ENCODE measurements at regions not wholly inside any gene's neighbourhood (a gene's known extent, or its start where the extent isn't known, plus 50 kb on each side); places are given as distances from the start of the nearest gene placed in this dataset.

- intact Hi-C loops (cut with micrococcal nuclease; ENCODE audit: unreplicated experiment) = no loop called here
- Histone ChIP-seq H3K4me1 (ENCODE audit: insufficient read depth, low read length, poor library complexity, severe bottlenecking) (no peaks in the 10 kb centered on the region), H3K36me3 (ENCODE audit: insufficient read depth, low read length, poor library complexity, severe bottlenecking) (no peaks in the 10 kb centered on the region), H3K9me3 (ENCODE audit: low read depth, low read length, poor library complexity, severe bottlenecking) (no peaks in the 10 kb centered on the region), H3K4me3 (ENCODE audit: low read depth, low read length, poor library complexity, severe bottlenecking) (no peak overlapping the region), H3K27ac (ENCODE audit: low read depth, low read length, poor library complexity, severe bottlenecking) (no peak overlapping the region), H3K27me3 (replicated peaks; ENCODE audit: insufficient read depth, low read depth, low read length, poor library complexity) (no peaks in the 10 kb centered on the region)
- ChIA-PET CTCF (no interaction called here), POLR2A (ENCODE audit: low non-redundant PET) (no interaction called here)
- no peak for DNase-seq (ENCODE audit: low spot score)
- BruUV-seq (replicated peaks) = no TSS peak
- TF ChIP-seq CTCF (conservative IDR thresholded peaks at IDR 0.05; ENCODE audit: low read depth, low read length) (no peak), EZH2 (IDR thresholded peaks at IDR 0.05; ENCODE audit: borderline replicate concordance, low read depth, low read length, poor library complexity, severe bottlenecking) (no peak)
Observed at GRCh38 chr4:19776929-19777328, 474.8 kb upstream of the SLIT2 start.

GRCh38 chr4:19776021-19776459 lies 475.7 kb upstream of the SLIT2 start:
- peak; percentile 22 for DNase-seq (ENCODE audit: low spot score)
- no TSS peak for BruUV-seq (replicated peaks)
- Histone ChIP-seq H3K27ac (ENCODE audit: low read depth, low read length, poor library complexity, severe bottlenecking) (no peak overlapping the region), H3K4me3 (ENCODE audit: low read depth, low read length, poor library complexity, severe bottlenecking) (no peak overlapping the region), H3K36me3 (ENCODE audit: insufficient read depth, low read length, poor library complexity, severe bottlenecking) (no peaks in the 10 kb centered on the region), H3K4me1 (ENCODE audit: insufficient read depth, low read length, poor library complexity, severe bottlenecking) (no peaks in the 10 kb centered on the region), H3K27me3 (replicated peaks; ENCODE audit: insufficient read depth, low read depth, low read length, poor library complexity) (no peaks in the 10 kb centered on the region), H3K9me3 (ENCODE audit: low read depth, low read length, poor library complexity, severe bottlenecking) (no peaks in the 10 kb centered on the region)
- CTCF ChIA-PET = no interaction called here
- intact Hi-C loops (cut with micrococcal nuclease; ENCODE audit: unreplicated experiment) = no loop called here
- TF ChIP-seq CTCF (conservative IDR thresholded peaks at IDR 0.05; ENCODE audit: low read depth, low read length) (no peak), EZH2 (IDR thresholded peaks at IDR 0.05; ENCODE audit: borderline replicate concordance, low read depth, low read length, poor library complexity, severe bottlenecking) (no peak)
- POLR2A ChIA-PET (ENCODE audit: low non-redundant PET) = no interaction called here

- BruUV-seq (replicated peaks) = no TSS peak
- POLR2A ChIA-PET (ENCODE audit: low non-redundant PET) = no interaction called here
- no peaks in the 10 kb centered on the region for H3K4me1 ChIP-seq (ENCODE audit: insufficient read depth, low read length, poor library complexity, severe bottlenecking)
- no peaks in the 10 kb centered on the region for H3K27me3 ChIP-seq (replicated peaks; ENCODE audit: insufficient read depth, low read depth, low read length, poor library complexity)
- intact Hi-C loops (cut with micrococcal nuclease; ENCODE audit: unreplicated experiment) = no loop called here
- H3K36me3 ChIP-seq (ENCODE audit: insufficient read depth, low read length, poor library complexity, severe bottlenecking) = no peaks in the 10 kb centered on the region
- H3K4me3 ChIP-seq (ENCODE audit: low read depth, low read length, poor library complexity, severe bottlenecking) = no peak overlapping the region
- no peak for DNase-seq (ENCODE audit: low spot score)
- no peaks in the 10 kb centered on the region for H3K9me3 ChIP-seq (ENCODE audit: low read depth, low read length, poor library complexity, severe bottlenecking)
- TF ChIP-seq EZH2 (IDR thresholded peaks at IDR 0.05; ENCODE audit: borderline replicate concordance, low read depth, low read length, poor library complexity, severe bottlenecking) (no peak), CTCF (conservative IDR thresholded peaks at IDR 0.05; ENCODE audit: low read depth, low read length) (no peak)
- CTCF ChIA-PET = no interaction called here
- H3K27ac ChIP-seq (ENCODE audit: low read depth, low read length, poor library complexity, severe bottlenecking) = no peak overlapping the region
Observed at GRCh38 chr4:19774690-19775256, 476.9 kb upstream of the SLIT2 start.
